T-helper 2 cell treated with Interferon-gamma antibody and Interleukin-4, amounts not matched to agents 5 μg/mL and 100 μg/mL, for 36 hours (primary cell): ENCODE measurements at regions not wholly inside any gene's neighbourhood (a gene's known extent, or its start where the extent isn't known, plus 50 kb on each side); places are given as distances from the start of the nearest gene placed in this dataset.

Experiments
- DNase-seq: peaks from one replicate; pipeline ENCODE4 v3.0.0; 2021; ENCODE audit warnings: low spot score
- H3K27ac Mint-ChIP-seq: one replicate; pipeline ENCODE4 v1.8.0; 2021; ENCODE audit warnings: mild to moderate bottlenecking, mixed read lengths
- H3K27me3 Mint-ChIP-seq: one replicate; pipeline ENCODE4 v1.8.0; 2021; ENCODE audit warnings: low read depth, mixed read lengths
- H3K36me3 Mint-ChIP-seq: one replicate; pipeline ENCODE4 v1.8.0; 2021; ENCODE audit warnings: low read depth, mixed read lengths
- H3K4me1 Mint-ChIP-seq: one replicate; pipeline ENCODE4 v1.8.0; 2021; ENCODE audit warnings: low read depth, mixed read lengths
- H3K4me3 Mint-ChIP-seq: one replicate; pipeline ENCODE4 v1.8.0; 2022; ENCODE audit warnings: mild to moderate bottlenecking, moderate library complexity, mixed read lengths
- H3K9me3 Mint-ChIP-seq: one replicate; pipeline ENCODE4 v1.8.0; 2021; ENCODE audit warnings: mixed read lengths

DNA sequence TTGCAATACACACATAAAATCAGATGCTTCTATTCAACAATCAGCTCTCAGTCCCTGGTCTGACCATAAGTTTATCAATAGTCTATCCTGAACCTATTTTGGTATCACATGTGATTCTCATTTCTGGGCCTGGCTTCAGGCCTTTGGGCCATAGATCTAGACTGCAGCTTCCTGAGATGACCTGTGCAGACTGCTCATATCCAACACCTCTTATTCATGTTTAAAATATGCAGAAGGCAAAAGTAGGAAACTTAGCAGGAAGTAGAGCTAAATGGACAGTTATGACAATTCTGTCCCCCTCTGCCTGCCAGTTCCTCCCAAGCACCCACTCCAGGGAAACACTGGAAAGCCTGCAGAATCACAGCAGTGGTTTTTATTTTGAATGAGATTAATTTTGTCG, 53.3 kb downstream of the C7orf25 start:
- no peak overlapping the region for H3K27ac Mint-ChIP-seq
- H3K36me3 Mint-ChIP-seq: no peaks in the 10 kb centered on the region
- H3K4me3 Mint-ChIP-seq: no peak overlapping the region
- H3K27me3 Mint-ChIP-seq: peaks cover 42% of the 10 kb centered on the region
- no peak for DNase-seq
- peaks cover 7% of the 10 kb centered on the region for H3K9me3 Mint-ChIP-seq
- H3K4me1 Mint-ChIP-seq: peaks cover 2% of the 10 kb centered on the region

DNA sequence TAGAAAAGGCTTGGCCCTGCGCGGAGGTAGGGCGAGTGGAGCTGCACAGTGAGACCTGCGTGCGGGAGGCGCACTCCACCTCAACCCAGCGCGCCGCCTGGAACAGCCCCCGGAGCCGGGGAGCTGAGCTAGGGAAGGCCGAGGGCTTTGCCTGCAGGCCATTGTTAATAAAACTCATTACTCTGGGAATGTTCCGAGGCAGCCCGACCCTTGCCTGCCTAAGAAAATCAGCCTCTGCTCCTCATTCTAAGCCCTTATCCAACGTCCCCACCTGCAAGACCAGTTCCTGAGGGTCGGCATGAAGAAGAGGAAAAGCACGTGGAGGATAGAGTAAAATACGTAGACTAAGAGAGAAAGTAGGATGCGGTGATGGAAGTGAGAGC, 55.3 kb downstream of the C7orf25 start:
- no peak for DNase-seq
- no peak overlapping the region for H3K27ac Mint-ChIP-seq
- H3K9me3 Mint-ChIP-seq: no peaks in the 10 kb centered on the region
- peak overlapping the region; percentile 80 for H3K4me3 Mint-ChIP-seq
- H3K36me3 Mint-ChIP-seq: no peaks in the 10 kb centered on the region
- peaks cover 2% of the 10 kb centered on the region for H3K4me1 Mint-ChIP-seq
- peaks cover 51% of the 10 kb centered on the region for H3K27me3 Mint-ChIP-seq

DNA sequence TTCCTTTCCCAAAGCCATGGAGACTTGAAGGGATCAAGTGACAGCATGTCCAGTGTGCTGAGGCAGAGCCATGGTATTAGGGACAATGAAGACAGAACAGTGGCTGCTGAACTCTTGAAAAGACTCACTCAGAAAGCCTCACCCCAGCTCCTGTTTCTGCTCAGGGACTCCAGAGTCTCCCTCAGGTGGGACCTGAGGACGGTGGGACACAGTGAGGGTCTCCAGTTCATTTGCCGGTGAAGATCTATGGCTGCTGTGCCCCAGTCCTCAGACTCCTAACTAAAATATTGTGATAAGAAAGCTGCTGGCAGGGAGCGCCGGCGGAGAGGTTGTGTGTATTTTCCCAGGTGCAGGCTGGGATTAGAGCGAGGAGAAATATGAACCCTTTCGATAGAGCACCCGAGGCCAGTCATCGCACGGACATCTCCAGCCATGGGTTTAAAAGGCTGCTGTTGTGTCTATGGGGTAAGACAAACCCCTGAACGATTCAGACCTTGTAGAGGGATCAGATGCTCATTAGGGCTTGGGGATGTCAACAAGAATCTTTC, 57.2 kb downstream of the C7orf25 start:
- no peak for DNase-seq
- peaks cover 2% of the 10 kb centered on the region for H3K4me1 Mint-ChIP-seq
- no peaks in the 10 kb centered on the region for H3K9me3 Mint-ChIP-seq
- H3K27ac Mint-ChIP-seq: no peak overlapping the region
- H3K4me3 Mint-ChIP-seq: no peak overlapping the region
- H3K36me3 Mint-ChIP-seq: no peaks in the 10 kb centered on the region
- H3K27me3 Mint-ChIP-seq: peaks cover 53% of the 10 kb centered on the region

DNA sequence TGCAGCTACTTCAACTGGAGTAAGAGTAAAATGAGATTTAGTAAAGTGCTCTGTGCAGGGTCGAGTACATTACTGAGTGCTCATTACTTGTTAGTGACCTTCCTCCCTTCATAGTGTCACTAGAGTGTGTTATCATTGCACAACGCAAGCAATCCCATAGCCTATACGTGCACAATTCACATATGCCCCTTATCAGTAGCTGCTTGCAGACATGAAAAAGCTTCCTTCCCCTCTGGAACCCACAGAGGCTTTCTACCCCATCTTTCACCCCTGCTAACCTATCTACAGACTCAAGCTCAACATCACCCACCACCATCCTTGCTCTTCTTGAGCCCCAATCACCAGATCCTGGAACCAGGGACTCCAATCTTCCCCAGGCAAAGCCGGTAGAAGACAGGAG, 59.3 kb downstream of the C7orf25 start:
- H3K4me3 Mint-ChIP-seq: no peak overlapping the region
- no peak for DNase-seq
- peaks cover 50% of the 10 kb centered on the region for H3K27me3 Mint-ChIP-seq
- H3K4me1 Mint-ChIP-seq: peaks cover 2% of the 10 kb centered on the region
- H3K27ac Mint-ChIP-seq: no peak overlapping the region
- no peaks in the 10 kb centered on the region for H3K9me3 Mint-ChIP-seq
- H3K36me3 Mint-ChIP-seq: no peaks in the 10 kb centered on the region

DNA sequence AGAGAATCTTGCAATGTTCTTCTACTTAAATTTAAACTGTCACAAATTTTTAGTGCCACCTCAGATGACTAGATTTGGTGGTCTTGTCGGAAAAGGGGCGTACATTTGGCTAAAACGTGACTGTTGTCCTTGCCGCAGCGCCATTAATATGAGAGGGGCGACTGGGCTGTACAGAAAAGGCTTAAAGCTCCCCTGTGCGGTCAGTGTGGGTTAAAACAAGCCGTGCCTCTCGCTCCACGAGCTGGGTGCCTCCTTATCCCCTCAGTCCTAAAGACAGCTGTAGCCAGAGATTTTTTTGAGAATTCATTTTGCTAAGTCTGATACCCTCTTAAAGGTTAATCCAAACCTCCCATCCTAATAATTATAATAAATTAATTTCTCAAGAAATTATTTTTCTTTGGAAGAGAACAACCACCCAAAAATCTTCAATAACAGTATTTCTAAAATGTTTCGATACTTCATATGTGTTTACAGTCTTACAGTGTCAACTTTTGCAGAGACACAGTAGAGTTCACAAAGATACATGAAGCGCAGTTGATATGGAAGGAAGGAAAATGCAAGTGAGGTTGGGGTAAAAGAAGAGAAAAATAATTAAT, 68.6 kb downstream of the C7orf25 start:
- Mint-ChIP-seq H3K27me3 (peaks cover 28% of the 10 kb centered on the region), H3K9me3 (no peaks in the 10 kb centered on the region), H3K4me3 (no peak overlapping the region), H3K4me1 (no peaks in the 10 kb centered on the region), H3K36me3 (no peaks in the 10 kb centered on the region), H3K27ac (no peak overlapping the region)
- DNase-seq: no peak

DNA sequence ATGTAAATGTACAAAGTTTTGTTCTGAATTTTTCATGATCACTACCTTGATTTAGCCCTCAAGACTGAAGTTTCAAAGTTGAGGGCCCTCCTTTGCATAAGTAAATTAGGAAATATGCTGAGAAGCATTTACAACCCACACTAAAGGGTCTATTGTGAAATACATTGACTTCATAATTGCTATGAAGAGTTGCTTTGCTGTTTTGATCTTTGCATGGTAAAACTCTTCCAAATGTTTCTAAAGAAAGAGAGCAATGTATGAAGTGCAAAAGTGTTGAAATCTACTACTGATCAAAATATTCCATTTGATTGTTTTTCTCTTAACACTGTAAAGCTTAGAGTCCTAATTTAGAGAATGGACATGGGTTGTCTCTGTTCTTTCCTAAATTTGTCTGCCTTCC, 77.2 kb downstream of the C7orf25 start:
- H3K27me3 Mint-ChIP-seq: no peaks in the 10 kb centered on the region
- DNase-seq: no peak
- no peak overlapping the region for H3K27ac Mint-ChIP-seq
- H3K4me1 Mint-ChIP-seq: no peaks in the 10 kb centered on the region
- H3K36me3 Mint-ChIP-seq: no peaks in the 10 kb centered on the region
- no peaks in the 10 kb centered on the region for H3K9me3 Mint-ChIP-seq
- H3K4me3 Mint-ChIP-seq: no peak overlapping the region

DNA sequence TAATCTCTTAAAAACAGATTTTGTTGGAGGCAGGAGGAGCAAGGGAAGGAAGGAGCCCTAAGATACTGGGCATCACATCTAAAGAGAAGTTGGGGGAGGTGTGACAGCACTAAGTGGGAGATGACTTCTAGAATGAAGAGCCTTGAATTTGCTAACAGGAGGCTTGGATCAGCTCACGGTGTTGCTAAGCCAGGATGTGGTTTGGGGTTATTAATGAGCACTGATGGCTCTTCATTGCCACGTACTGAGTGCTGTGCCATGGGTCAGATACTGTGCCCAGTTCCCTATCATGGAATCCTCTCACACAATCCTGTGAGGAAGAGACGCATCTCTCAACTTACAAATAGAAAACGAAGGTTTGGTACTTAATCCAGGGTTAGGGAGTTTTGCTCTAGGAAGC, 78.5 kb downstream of the C7orf25 start:
- no peak overlapping the region for H3K4me3 Mint-ChIP-seq
- H3K36me3 Mint-ChIP-seq: no peaks in the 10 kb centered on the region
- no peak overlapping the region for H3K27ac Mint-ChIP-seq
- H3K27me3 Mint-ChIP-seq: no peaks in the 10 kb centered on the region
- no peak for DNase-seq
- H3K9me3 Mint-ChIP-seq: no peaks in the 10 kb centered on the region
- H3K4me1 Mint-ChIP-seq: no peaks in the 10 kb centered on the region

DNA sequence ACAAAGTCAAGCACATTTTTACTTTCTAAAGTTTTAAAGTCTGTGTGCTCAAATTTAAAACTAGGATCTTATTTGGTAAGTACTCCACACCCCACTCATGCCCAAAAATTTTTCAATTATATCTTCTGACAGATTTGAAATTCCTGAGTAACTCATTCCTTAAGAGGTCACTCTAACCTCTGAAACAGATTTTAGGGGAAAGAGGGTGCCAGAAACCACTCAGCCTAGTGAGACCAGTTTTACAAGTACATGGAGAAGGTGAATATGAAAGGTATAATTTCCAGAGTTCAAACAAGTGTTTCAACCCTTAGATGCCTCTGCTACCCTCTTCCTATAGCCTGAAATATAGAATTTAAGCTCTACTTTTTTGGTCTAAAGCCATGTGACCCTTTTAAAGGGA, 79.2 kb downstream of the C7orf25 start:
- H3K27me3 Mint-ChIP-seq: no peaks in the 10 kb centered on the region
- no peak for DNase-seq
- no peaks in the 10 kb centered on the region for H3K9me3 Mint-ChIP-seq
- no peaks in the 10 kb centered on the region for H3K36me3 Mint-ChIP-seq
- no peak overlapping the region for H3K27ac Mint-ChIP-seq
- no peaks in the 10 kb centered on the region for H3K4me1 Mint-ChIP-seq
- H3K4me3 Mint-ChIP-seq: no peak overlapping the region

DNA sequence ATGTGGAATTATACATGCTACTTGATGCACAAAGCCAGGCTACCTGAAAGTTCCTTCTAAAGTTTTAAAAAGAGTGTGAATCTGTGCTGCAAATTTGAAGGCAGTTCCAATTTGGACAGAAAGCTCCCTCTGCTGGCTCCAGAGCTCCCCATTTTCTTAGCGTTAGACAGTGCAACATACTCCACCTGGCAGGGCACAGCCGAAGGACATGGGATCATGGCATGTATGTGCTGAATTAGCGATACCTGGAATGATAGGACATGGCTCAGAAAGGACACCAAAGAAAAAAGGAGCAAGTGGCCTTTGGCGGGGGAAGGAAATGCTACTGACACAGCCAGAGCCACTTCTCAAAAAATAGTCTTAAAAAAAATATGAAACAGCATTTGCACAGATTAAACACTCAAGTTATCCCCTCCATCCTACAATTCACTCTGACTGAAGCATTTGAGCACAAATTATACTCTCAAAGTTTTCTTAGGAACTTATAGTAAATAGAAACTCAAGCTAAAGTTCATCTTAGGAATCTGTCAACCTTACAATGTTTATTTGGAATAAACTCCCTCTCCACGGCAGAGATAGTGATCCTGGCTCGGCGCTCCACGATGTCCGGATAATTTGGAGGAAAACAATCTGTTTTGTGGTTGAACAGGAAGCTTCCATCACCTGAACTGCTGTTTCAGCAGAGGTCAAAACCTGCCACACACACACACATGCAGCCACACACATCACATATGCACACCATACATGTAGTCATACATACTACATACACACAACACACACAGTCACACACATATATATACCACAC, 80.0 kb downstream of the C7orf25 start:
- no peak for DNase-seq
- Mint-ChIP-seq H3K4me1 (no peaks in the 10 kb centered on the region), H3K36me3 (no peaks in the 10 kb centered on the region), H3K9me3 (no peaks in the 10 kb centered on the region), H3K27me3 (no peaks in the 10 kb centered on the region), H3K27ac (no peak overlapping the region), H3K4me3 (no peak overlapping the region)

DNA sequence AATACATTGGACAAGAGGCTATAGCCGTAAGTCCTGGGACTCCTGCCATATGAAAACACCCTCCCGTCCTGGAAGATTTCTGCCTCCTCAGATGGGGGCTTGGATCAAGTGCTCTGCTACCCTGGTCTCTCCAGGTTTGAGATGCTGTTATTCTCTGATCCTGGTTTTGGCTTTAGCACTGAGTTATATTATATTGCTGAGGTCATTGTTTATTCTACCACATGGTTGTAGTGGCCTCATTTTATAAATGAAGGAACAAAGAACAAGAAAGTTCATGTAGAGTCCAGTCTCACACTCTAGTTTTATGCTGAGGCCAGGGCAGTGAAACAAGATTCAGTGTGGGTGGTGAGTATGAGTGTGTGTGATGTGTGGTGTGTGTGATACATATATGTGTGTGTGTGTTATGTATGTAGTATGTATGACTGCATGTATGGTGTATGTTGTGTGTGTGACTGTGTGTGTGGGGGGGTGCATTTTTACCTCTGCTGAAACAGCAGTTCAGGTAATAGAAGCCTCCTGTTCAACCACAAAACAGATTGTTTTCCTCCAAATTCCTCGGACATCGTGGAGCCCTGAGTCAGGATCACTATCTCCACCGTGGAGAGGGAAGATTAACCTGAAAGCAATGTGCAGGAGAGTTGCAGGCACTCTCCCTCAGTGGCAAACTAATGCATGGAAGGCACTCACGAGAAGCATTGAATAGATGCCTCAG, 80.7 kb downstream of the C7orf25 start:
- DNase-seq: no peak
- no peaks in the 10 kb centered on the region for H3K4me1 Mint-ChIP-seq
- no peak overlapping the region for H3K27ac Mint-ChIP-seq
- no peaks in the 10 kb centered on the region for H3K9me3 Mint-ChIP-seq
- no peak overlapping the region for H3K4me3 Mint-ChIP-seq
- H3K36me3 Mint-ChIP-seq: no peaks in the 10 kb centered on the region
- no peaks in the 10 kb centered on the region for H3K27me3 Mint-ChIP-seq

DNA sequence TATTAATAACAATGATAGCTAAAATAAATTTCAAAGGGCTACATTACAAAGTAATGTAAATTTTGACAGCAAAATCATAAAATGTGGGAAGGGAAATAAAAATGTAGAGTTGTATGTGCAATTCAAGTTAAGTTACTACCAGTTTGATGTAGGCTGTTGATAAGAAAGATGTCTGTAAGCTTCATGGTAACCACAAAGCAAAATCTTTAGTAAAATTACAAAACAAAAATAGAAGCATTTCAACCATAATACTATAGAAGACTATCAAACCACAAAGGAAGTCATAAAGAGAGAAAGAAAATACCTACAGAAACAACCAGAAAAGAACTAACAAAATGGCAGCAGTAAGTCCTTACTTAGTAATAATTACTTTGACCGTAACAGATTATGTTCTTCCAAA, 99.1 kb downstream of the C7orf25 start:
- no peak overlapping the region for H3K27ac Mint-ChIP-seq
- no peaks in the 10 kb centered on the region for H3K27me3 Mint-ChIP-seq
- DNase-seq: no peak
- peaks cover 3% of the 10 kb centered on the region for H3K9me3 Mint-ChIP-seq
- H3K4me1 Mint-ChIP-seq: no peaks in the 10 kb centered on the region
- H3K36me3 Mint-ChIP-seq: no peaks in the 10 kb centered on the region
- H3K4me3 Mint-ChIP-seq: no peak overlapping the region

DNA sequence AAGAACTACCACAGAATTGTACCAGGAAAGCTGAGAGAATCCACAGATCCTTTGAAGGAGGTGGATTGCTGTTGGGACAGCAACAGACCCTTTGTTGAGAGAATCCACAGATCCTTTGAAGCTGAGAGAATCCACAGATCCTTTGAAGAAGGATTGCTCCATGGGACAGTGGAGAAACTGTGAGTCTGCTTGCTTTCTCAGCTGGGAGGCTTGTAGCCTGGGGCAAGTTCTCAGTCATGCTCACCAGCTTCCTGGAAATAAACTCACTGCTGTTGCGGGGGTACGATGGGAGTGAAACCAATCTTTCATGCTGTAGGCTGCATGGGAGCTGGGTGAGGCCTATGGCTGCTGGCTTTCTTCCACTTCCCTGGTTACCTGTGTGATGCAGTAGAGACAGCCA, 106.3 kb downstream of the C7orf25 start:
- Mint-ChIP-seq H3K4me1 (no peaks in the 10 kb centered on the region), H3K4me3 (no peak overlapping the region), H3K36me3 (no peaks in the 10 kb centered on the region), H3K27me3 (no peaks in the 10 kb centered on the region), H3K9me3 (peaks cover 3% of the 10 kb centered on the region), H3K27ac (no peak overlapping the region)
- DNase-seq: no peak

DNA sequence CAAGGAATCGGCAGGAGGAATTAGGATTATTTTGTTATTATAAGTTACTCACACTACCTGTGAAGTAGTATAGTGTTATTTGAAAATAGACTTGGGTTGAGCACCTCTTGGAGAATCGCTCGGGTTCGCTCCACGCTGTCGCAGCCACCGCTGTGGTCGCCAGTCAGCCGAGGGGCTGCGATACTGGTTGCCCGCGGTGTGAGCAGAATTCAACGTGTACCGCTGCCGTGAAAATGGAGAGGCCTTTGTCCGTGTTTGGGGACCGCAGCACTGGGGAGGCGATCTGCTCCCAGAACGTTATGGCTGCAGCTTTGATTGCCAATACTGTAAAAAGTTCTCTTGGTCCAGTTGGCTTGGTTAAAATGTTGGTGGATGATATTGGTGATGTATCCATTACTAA, 117.2 kb downstream of the C7orf25 start:
- no peak overlapping the region for H3K4me3 Mint-ChIP-seq
- no peaks in the 10 kb centered on the region for H3K27me3 Mint-ChIP-seq
- H3K36me3 Mint-ChIP-seq: no peaks in the 10 kb centered on the region
- no peaks in the 10 kb centered on the region for H3K4me1 Mint-ChIP-seq
- H3K9me3 Mint-ChIP-seq: no peaks in the 10 kb centered on the region
- H3K27ac Mint-ChIP-seq: no peak overlapping the region
- no peak for DNase-seq

DNA sequence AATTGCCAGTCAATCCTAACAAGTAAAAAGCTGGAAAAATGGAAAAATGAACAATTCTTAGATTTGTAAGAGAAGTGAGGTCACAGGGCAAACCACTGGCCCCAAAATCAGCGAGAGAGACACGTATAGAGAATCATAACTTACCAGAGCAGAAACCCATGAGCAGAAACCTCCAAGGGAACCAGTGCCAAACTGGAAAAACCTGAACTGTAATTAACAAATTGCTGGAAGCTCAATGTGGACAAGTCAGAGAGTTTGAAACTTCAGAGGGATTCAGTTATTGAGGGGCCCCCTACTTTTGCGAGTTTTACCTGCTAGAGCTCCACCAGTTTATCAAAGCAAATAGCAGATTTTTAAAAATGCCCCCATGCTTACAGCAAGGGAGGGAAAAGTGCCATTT, 119.0 kb downstream of the C7orf25 start:
- Mint-ChIP-seq H3K27ac (no peak overlapping the region), H3K9me3 (no peaks in the 10 kb centered on the region), H3K4me1 (no peaks in the 10 kb centered on the region), H3K27me3 (no peaks in the 10 kb centered on the region), H3K4me3 (no peak overlapping the region), H3K36me3 (no peaks in the 10 kb centered on the region)
- DNase-seq: no peak
